HepG2 (cell line): ENCODE measurements at regions not wholly inside any gene's neighbourhood (a gene's known extent, or its start where the extent isn't known, plus 50 kb on each side); places are given as distances from the start of the nearest gene placed in this dataset.
A peak's percentile ranks its signal among the peaks of the same experiment; 100 is the strongest.

Experiments
- ATF5 ChIP-seq: sonication (generic); formaldehyde crosslinking; IDR thresholded peaks from 2 replicates; pipeline ENCODE4 v1.4.0; 2020; ENCODE audit warnings: mild to moderate bottlenecking, low read depth, missing genetic modification reagents
- DMAP1 ChIP-seq: IDR thresholded peaks from 2 replicates; pipeline ENCODE4 v1.6.1; 2016
- FOXO1 ChIP-seq: sonication (generic); formaldehyde crosslinking; IDR thresholded peaks from 2 replicates; pipeline ENCODE4 v1.4.0; 2020; ENCODE audit warnings: missing genetic modification reagents
- GATAD1 ChIP-seq: IDR thresholded peaks from 2 replicates; pipeline ENCODE4 v1.6.1; 2016; ENCODE audit warnings: missing genetic modification reagents, missing compliant biosample characterization
- IKZF4 ChIP-seq: sonication (generic); formaldehyde crosslinking; IDR thresholded peaks from 2 replicates; pipeline ENCODE4 v1.5.1; 2020; ENCODE audit warnings: borderline replicate concordance, mild to moderate bottlenecking, low read depth, missing genetic modification reagents; ENCODE audit errors: not compliant biosample characterization
- MEIS2 ChIP-seq: sonication (generic); formaldehyde crosslinking; IDR thresholded peaks from 2 replicates; pipeline ENCODE4 v1.9.0; 2021; ENCODE audit warnings: mild to moderate bottlenecking, missing genetic modification reagents
- MIER2 ChIP-seq: IDR thresholded peaks from 2 replicates; pipeline ENCODE4 v1.6.1; 2016; ENCODE audit warnings: missing biosample characterization, missing genetic modification reagents
- MLXIP ChIP-seq: sonication (generic); formaldehyde crosslinking; IDR thresholded peaks from 2 replicates; pipeline ENCODE4 v1.9.0; 2021; ENCODE audit warnings: missing genetic modification reagents, borderline replicate concordance
- PHF21A ChIP-seq: sonication (generic); formaldehyde crosslinking; IDR thresholded peaks from 2 replicates; pipeline ENCODE4 v1.5.0; 2020; ENCODE audit warnings: mild to moderate bottlenecking, missing genetic modification reagents
- POGK ChIP-seq: sonication (generic); formaldehyde crosslinking; conservative IDR thresholded peaks from 2 replicates; pipeline ENCODE4 v1.8.0; 2022; ENCODE audit warnings: mild to moderate bottlenecking, moderate library complexity, missing genetic modification reagents
- RARA ChIP-seq: IDR thresholded peaks from 2 replicates; pipeline ENCODE4 v1.6.1; 2016; ENCODE audit warnings: missing genetic modification reagents, missing compliant biosample characterization
- RBAK ChIP-seq: sonication (generic); formaldehyde crosslinking; IDR thresholded peaks from 2 replicates; pipeline ENCODE4 v1.5.1; 2020; ENCODE audit warnings: mild to moderate bottlenecking, missing genetic modification reagents
- SAFB2 ChIP-seq: sonication (generic); formaldehyde crosslinking; IDR thresholded peaks from 2 replicates; pipeline ENCODE4 v1.5.1; 2020; ENCODE audit warnings: missing genetic modification reagents, low read depth, mild to moderate bottlenecking, borderline replicate concordance
- SNRNP70 ChIP-seq: fragments of 200-400 bp; formaldehyde crosslinking; IDR thresholded peaks from 2 replicates; pipeline ENCODE4 v1.6.1; 2017; ENCODE audit warnings: mild to moderate bottlenecking, low read depth, low read length, moderate library complexity
- SSRP1 ChIP-seq: IDR thresholded peaks from 2 replicates; pipeline ENCODE4 v1.6.1; 2016; ENCODE audit warnings: control low read depth
- YEATS2 ChIP-seq: sonication (generic); formaldehyde crosslinking; IDR thresholded peaks from 2 replicates; pipeline ENCODE4 v1.4.0; 2020; ENCODE audit warnings: missing genetic modification reagents, borderline replicate concordance
- YY1 ChIP-seq: IDR thresholded peaks from 2 replicates; pipeline ENCODE4 v1.6.1; 2011; ENCODE audit warnings: low read length, low read depth, moderate library complexity, mild to moderate bottlenecking; ENCODE audit not compliant: insufficient read depth, insufficient replicate concordance
- ZNF24 ChIP-seq: fragments of 450-650 bp; IDR thresholded peaks from 2 replicates; pipeline ENCODE4 v1.6.1; 2017; ENCODE audit warnings: antibody characterized with exemption, mild to moderate bottlenecking
- ZNF331 ChIP-seq: sonication (generic); formaldehyde crosslinking; IDR thresholded peaks from 2 replicates; pipeline ENCODE4 v1.4.0; 2020; ENCODE audit warnings: missing genetic modification reagents
- ZNF44 ChIP-seq: sonication (generic); formaldehyde crosslinking; IDR thresholded peaks from 2 replicates; pipeline ENCODE4 v1.5.1; 2020; ENCODE audit warnings: mild to moderate bottlenecking, missing genetic modification reagents
- ZNF576 ChIP-seq: sonication (generic); formaldehyde crosslinking; IDR thresholded peaks from 2 replicates; pipeline ENCODE4 v1.4.0; 2020; ENCODE audit warnings: mild to moderate bottlenecking, missing genetic modification reagents
- ZNF678 ChIP-seq: sonication (generic); formaldehyde crosslinking; IDR thresholded peaks from 2 replicates; pipeline ENCODE4 v1.4.0; 2020; ENCODE audit warnings: mild to moderate bottlenecking, missing genetic modification reagents

- TF ChIP-seq ZNF678 (CRISPR knock-in tag) = no peak
- no peak for TF ChIP-seq DMAP1 (CRISPR knock-in tag)
- no peak for TF ChIP-seq IKZF4 (CRISPR knock-in tag)
- 0 out of 2 replicates have a peak, but pooled peaks have one; percentile 48 for TF ChIP-seq MIER2 (CRISPR knock-in tag)
- TF ChIP-seq MEIS2 (CRISPR knock-in tag) = no peak
- no peak for TF ChIP-seq PHF21A (CRISPR knock-in tag)
- TF ChIP-seq POGK = no peak
- no peak for TF ChIP-seq ZNF24
- 0 out of 2 replicates have a peak, but pooled peaks have one; percentile 37 for TF ChIP-seq YEATS2 (CRISPR knock-in tag)
- no peak for TF ChIP-seq ZNF44 (CRISPR knock-in tag)
- TF ChIP-seq RARA (CRISPR knock-in tag) = 0 out of 2 replicates have a peak, but pooled peaks have one; percentile 12
- peak; percentile 34; the same call in 1 of the 2 replicates for TF ChIP-seq GATAD1
- TF ChIP-seq ZNF576 (CRISPR knock-in tag) = no peak
- TF ChIP-seq RBAK = no peak
- no peak for TF ChIP-seq SSRP1
- TF ChIP-seq SNRNP70 = no peak
- no peak for TF ChIP-seq ATF5
- no peak for TF ChIP-seq MLXIP
- 0 out of 2 replicates have a peak, but pooled peaks have one; percentile 17 for TF ChIP-seq FOXO1 (CRISPR knock-in tag)
- no peak for TF ChIP-seq YY1
- TF ChIP-seq SAFB2 (CRISPR knock-in tag) = no peak
- peak; percentile 69; the same call in 1 of the 2 replicates for TF ChIP-seq ZNF331 (CRISPR knock-in tag)
Observed at GRCh38 chr2:42859006-42859552, 66.7 kb upstream of the HAAO start (continued).
